SH-SY5Y (cell line): ENCODE measurements at regions not wholly inside any gene's neighbourhood (a gene's known extent, or its start where the extent isn't known, plus 50 kb on each side); places are given as distances from the start of the nearest gene placed in this dataset.

Experiments
- GATA2 ChIP-seq: IDR thresholded peaks from 2 replicates; pipeline ENCODE4 v1.6.1; 2011; ENCODE audit warnings: mild to moderate bottlenecking, low read depth, low read length
- GATA3 ChIP-seq: IDR thresholded peaks from 2 replicates; pipeline ENCODE4 v1.6.1; 2011; ENCODE audit warnings: low read depth, mild to moderate bottlenecking, low read length, moderate library complexity

DNA sequence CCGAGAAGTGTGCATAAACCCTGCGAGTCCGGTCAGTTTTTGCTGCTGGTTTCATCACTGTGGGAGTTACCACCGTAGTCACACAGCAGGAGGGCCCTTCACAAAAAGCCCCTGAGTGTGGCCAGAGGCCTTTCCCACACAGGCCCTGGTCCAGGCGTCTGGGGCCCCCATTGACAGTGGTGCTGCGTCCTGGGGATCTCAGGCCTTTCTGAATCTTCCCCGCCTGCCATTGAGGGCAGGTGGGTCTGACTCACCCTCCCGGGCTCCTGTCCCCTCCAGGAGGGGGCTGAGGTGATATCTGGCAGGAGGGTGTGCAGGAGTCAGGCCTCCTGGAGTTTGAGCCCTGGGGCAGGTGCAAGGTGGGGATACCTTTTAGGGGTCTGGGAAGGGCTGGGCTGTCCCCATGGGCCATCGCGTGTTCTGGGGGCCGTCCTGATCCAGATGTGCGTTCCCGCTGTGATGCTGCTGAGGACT, 358.5 kb downstream of the TMEM121 start:
- TF ChIP-seq GATA2 (no peak), GATA3 (no peak)
